Ovary (tissue), 7 donors: ENCODE measurements at regions not wholly inside any gene's neighbourhood (a gene's known extent, or its start where the extent isn't known, plus 50 kb on each side); places are given as distances from the start of the nearest gene placed in this dataset.

Experiments
- DNase-seq, 5 donors: peaks; one replicate each; pipeline ENCODE4 v3.0.0-alpha.2; 2019 to 2020
- H3K27ac ChIP-seq, 2 donors: fragments of 200-600 bp; one replicate each; pipeline versions ENCODE4 v1.5.1 to v1.8.0; 2019 to 2022
- H3K27me3 ChIP-seq: fragments of 200-600 bp; one replicate; pipeline ENCODE4 v1.8.0; 2022
- H3K36me3 ChIP-seq: fragments of 200-600 bp; sonication (generic); one replicate; pipeline ENCODE4 v1.5.1; 2019
- H3K4me1 ChIP-seq: one replicate; pipeline ENCODE4 v1.8.1; 2013; ENCODE audit warnings: mild to moderate bottlenecking, moderate library complexity; ENCODE audit not compliant: insufficient read depth
- H3K4me3 ChIP-seq: fragments of 200-600 bp; sonication (generic); one replicate; pipeline ENCODE4 v1.5.1; 2017
- H3K9me3 ChIP-seq, 2 donors: fragments of 200-600 bp in 1 of 2; sonication (generic) in 1 of 2; one replicate each; pipeline versions ENCODE4 v1.5.1 to v1.8.1; 2013 to 2019; ENCODE audit warnings: mild to moderate bottlenecking in 1 of 2, moderate library complexity in 1 of 2
- EP300 ChIP-seq: sonication (generic); formaldehyde crosslinking; IDR thresholded peaks from one replicate; pipeline ENCODE4 v1.6.1; 2017; ENCODE audit warnings: antibody characterized with exemption
- POLR2A ChIP-seq: fragments of 450-650 bp; IDR thresholded peaks from one replicate; pipeline ENCODE4 v1.6.1; 2017; ENCODE audit warnings: antibody characterized with exemption, mild to moderate bottlenecking, moderate library complexity
- WGBS, 3 donors: extraction: QIAGEN DNeasy Blood & Tissue Kit in 1 of 3; methylation state at CpG; one replicate each; pipeline versions ENCODE4 v1.1.5 to v1.1.7; 2013 to 2017; 5-methylcytosine and 5-hydroxymethylcytosine counted together
- intact Hi-C, 4 donors: fragments of 100-400 bp; cut with DNase I; formaldehyde crosslinking; loops; one replicate each; pipeline versions ENCODE4 v1.11.0 to v1.15.1; 2022 to 2023
- TF ChIP-seq, protein P1 (sequence below), 3 donors: fragments of 450-650 bp in 2 of 3; fragments of 200-600 bp in 1 of 3; IDR thresholded peaks; one replicate each; pipeline versions ENCODE4 v1.5.1 to v1.8.0; 2016 to 2022; ENCODE audit warnings: antibody characterized with exemption in 3 of 3, mild to moderate bottlenecking in 1 of 3
- donor health status: DM: no; HTN: no; CAD: no; lungs with moderate emphysema.
- donor health status: DM: no; HTN: no; CAD: no.
- donor health status: Bipolar disorder and iron deficiency.
- donor health status: DM: no; HTN: no; CAD: no.
- donor health status: DM: yes; HTN: yes; CAD: no.

GRCh38 chr16:64280317-64280716, 841.5 kb downstream of the CDH11 start:
- TF ChIP-seq POLR2A (no peak), EP300 (no peak)
- TF ChIP-seq, protein P1, sequence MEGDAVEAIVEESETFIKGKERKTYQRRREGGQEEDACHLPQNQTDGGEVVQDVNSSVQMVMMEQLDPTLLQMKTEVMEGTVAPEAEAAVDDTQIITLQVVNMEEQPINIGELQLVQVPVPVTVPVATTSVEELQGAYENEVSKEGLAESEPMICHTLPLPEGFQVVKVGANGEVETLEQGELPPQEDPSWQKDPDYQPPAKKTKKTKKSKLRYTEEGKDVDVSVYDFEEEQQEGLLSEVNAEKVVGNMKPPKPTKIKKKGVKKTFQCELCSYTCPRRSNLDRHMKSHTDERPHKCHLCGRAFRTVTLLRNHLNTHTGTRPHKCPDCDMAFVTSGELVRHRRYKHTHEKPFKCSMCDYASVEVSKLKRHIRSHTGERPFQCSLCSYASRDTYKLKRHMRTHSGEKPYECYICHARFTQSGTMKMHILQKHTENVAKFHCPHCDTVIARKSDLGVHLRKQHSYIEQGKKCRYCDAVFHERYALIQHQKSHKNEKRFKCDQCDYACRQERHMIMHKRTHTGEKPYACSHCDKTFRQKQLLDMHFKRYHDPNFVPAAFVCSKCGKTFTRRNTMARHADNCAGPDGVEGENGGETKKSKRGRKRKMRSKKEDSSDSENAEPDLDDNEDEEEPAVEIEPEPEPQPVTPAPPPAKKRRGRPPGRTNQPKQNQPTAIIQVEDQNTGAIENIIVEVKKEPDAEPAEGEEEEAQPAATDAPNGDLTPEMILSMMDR (IDR thresholded peaks at IDR 0.05): no peak
- H3K9me3 ChIP-seq: no peaks in the 10 kb centered on the region
- no peak overlapping the region for H3K27ac ChIP-seq
- WGBS, 3 donors: 87 to 92% (median 88%) methylated on average over 9 of the region's 9 CpGs
- H3K4me3 ChIP-seq: no peak overlapping the region
- no peaks in the 10 kb centered on the region for H3K36me3 ChIP-seq
- intact Hi-C loops: no loop called here
- DNase-seq: no peak
- H3K4me1 ChIP-seq: no peaks in the 10 kb centered on the region
- no peaks in the 10 kb centered on the region for H3K27me3 ChIP-seq

GRCh38 chr16:64278196-64278595, 843.7 kb downstream of the CDH11 start:
- Histone ChIP-seq H3K9me3 (no peaks in the 10 kb centered on the region), H3K27ac (no peak overlapping the region), H3K36me3 (no peaks in the 10 kb centered on the region), H3K27me3 (no peaks in the 10 kb centered on the region), H3K4me3 (no peak overlapping the region), H3K4me1 (no peaks in the 10 kb centered on the region)
- intact Hi-C loops: no loop called here
- WGBS, 3 donors: 78 to 83% (median 82%) methylated on average over 1 of the region's 1 CpG
- TF ChIP-seq POLR2A: no peak
- TF ChIP-seq, protein P1 (IDR thresholded peaks at IDR 0.05): no peak
- no peak for TF ChIP-seq EP300
- no peak for DNase-seq

DNA sequence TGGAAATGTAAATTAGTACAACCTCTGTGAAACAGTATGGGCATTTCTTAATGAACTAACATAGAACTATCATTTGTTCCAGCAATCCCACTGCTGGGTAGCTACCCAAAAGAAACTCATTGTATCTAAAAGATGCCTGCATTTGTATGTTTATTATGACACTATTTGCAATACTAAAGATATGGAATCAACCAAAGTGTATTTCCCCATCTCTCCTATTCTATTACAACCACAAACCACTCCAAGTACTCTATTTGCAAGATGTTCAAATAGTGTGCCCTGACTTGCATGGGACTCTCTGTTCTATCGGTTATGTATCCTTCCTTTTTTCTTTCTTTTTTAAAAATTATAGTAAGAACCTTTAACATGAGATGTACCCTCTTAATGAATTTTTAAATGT, 845.2 kb downstream of the CDH11 start:
- DNase-seq: no peak
- intact Hi-C loops: no loop called here
- Histone ChIP-seq H3K36me3 (no peaks in the 10 kb centered on the region), H3K9me3 (no peaks in the 10 kb centered on the region), H3K27ac (no peak overlapping the region), H3K4me1 (no peaks in the 10 kb centered on the region), H3K4me3 (no peak overlapping the region), H3K27me3 (no peaks in the 10 kb centered on the region)
- 93 to 99% (median 98%) methylated on average over 1 of the region's 1 CpG for WGBS, 3 donors
- TF ChIP-seq POLR2A (no peak), EP300 (no peak)
- TF ChIP-seq, protein P1 (IDR thresholded peaks at IDR 0.05): no peak

DNA sequence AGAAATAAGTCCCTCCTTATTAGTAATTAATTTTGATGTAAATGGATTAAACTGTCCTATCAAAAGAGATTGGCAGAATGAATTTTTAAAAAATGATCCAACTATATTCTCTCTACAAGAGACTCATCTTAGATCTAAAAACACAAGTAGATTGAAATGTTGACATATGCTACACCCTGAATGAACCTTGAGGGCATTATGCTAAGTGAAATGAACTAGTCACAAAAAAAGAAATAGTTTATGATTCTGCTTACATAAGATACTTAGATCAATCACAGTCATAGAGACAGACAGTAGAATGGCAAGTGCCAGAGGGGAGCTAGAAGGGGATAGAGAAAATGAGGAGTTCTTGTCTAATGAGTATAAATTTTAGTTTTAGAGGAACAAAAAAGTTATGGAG, 849.8 kb downstream of the CDH11 start:
- DNase-seq: no peak
- intact Hi-C loops: no loop called here
- H3K4me1 ChIP-seq: no peaks in the 10 kb centered on the region
- no peak overlapping the region for H3K27ac ChIP-seq
- TF ChIP-seq EP300 (no peak), POLR2A (no peak)
- TF ChIP-seq, protein P1 (IDR thresholded peaks at IDR 0.05): no peak
- H3K9me3 ChIP-seq: no peaks in the 10 kb centered on the region
- H3K27me3 ChIP-seq: no peaks in the 10 kb centered on the region
- H3K4me3 ChIP-seq: no peak overlapping the region
- no peaks in the 10 kb centered on the region for H3K36me3 ChIP-seq

DNA sequence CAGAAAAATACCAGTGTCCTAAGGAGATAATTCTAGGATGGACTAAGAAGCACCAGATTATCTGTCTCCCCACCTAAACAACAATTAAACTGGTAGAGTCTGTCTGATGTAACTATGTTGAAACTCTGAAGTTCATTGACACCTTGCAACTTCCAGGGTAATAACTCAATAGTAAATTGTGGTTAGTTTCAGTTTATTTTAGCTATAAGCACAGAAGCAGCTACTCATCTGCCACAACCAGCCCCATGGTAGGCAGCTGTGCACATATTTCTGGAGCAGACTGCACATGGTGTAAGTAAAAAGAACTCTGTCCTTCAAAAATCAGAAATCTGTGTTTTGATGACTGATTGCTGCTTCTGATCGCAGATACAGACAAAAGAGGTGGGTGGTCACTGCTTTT, 852.1 kb downstream of the CDH11 start:
- intact Hi-C loops: no loop called here
- Histone ChIP-seq H3K4me1 (no peaks in the 10 kb centered on the region), H3K27me3 (no peaks in the 10 kb centered on the region), H3K9me3 (no peaks in the 10 kb centered on the region), H3K27ac (no peak overlapping the region), H3K36me3 (no peaks in the 10 kb centered on the region), H3K4me3 (no peak overlapping the region)
- 83 to 90% (median 86%) methylated on average over 1 of the region's 1 CpG for WGBS, 3 donors
- TF ChIP-seq EP300 (no peak), POLR2A (no peak)
- TF ChIP-seq, protein P1 (IDR thresholded peaks at IDR 0.05): no peak
- DNase-seq: no peak
